ENCODE measurements at regions not wholly inside any gene's neighbourhood (a gene's known extent, or its start where the extent isn't known, plus 50 kb on each side); places are given as distances from the start of the nearest gene placed in this dataset.

DNA sequence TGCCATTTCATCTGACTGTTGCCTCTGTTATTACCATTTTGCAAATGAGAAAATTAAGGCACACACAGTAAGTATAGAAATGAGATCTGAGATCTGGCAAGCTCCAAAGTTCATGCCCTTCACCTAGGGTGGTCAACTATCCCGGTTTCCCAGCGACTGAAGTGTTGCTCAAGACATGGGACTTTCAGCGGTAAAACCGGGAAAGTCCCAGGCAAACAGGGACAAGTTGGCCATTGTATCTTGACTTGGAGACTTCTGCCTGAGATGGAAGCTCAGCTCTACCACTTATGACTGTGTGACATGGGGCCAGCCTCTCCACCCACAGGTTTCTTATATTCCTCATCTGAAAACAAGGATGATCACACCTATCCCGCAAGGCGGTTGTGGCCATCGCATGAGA is 55.6 kb upstream of the TPM1 start:
- no peak for TF ChIP-seq EZH2 (IDR thresholded peaks at IDR 0.05; ENCODE audit: borderline replicate concordance, low read depth, low read length, poor library complexity, severe bottlenecking)
- TF ChIP-seq, protein P1, sequence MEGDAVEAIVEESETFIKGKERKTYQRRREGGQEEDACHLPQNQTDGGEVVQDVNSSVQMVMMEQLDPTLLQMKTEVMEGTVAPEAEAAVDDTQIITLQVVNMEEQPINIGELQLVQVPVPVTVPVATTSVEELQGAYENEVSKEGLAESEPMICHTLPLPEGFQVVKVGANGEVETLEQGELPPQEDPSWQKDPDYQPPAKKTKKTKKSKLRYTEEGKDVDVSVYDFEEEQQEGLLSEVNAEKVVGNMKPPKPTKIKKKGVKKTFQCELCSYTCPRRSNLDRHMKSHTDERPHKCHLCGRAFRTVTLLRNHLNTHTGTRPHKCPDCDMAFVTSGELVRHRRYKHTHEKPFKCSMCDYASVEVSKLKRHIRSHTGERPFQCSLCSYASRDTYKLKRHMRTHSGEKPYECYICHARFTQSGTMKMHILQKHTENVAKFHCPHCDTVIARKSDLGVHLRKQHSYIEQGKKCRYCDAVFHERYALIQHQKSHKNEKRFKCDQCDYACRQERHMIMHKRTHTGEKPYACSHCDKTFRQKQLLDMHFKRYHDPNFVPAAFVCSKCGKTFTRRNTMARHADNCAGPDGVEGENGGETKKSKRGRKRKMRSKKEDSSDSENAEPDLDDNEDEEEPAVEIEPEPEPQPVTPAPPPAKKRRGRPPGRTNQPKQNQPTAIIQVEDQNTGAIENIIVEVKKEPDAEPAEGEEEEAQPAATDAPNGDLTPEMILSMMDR (conservative IDR thresholded peaks at IDR 0.05; ENCODE audit: low read depth, low read length): no peak
- Histone ChIP-seq H3K36me3 (ENCODE audit: insufficient read depth, low read length, poor library complexity, severe bottlenecking) (no peaks in the 10 kb centered on the region), H3K27ac (ENCODE audit: low read depth, low read length, poor library complexity, severe bottlenecking) (no peak overlapping the region), H3K4me1 (ENCODE audit: insufficient read depth, low read length, poor library complexity, severe bottlenecking) (no peaks in the 10 kb centered on the region), H3K4me3 (ENCODE audit: low read depth, low read length, poor library complexity, severe bottlenecking) (no peak overlapping the region), H3K9me3 (ENCODE audit: low read depth, low read length, poor library complexity, severe bottlenecking) (no peaks in the 10 kb centered on the region), H3K27me3 (replicated peaks; ENCODE audit: insufficient read depth, low read depth, low read length, poor library complexity) (no peaks in the 10 kb centered on the region)
- intact Hi-C loops (cut with micrococcal nuclease; ENCODE audit: unreplicated experiment): no loop called here
- no peak for DNase-seq (ENCODE audit: low spot score)
- CTCF ChIA-PET: no interaction called here
- BruUV-seq (replicated peaks): no TSS peak
- POLR2A ChIA-PET (ENCODE audit: low non-redundant PET): no interaction called here

DNA sequence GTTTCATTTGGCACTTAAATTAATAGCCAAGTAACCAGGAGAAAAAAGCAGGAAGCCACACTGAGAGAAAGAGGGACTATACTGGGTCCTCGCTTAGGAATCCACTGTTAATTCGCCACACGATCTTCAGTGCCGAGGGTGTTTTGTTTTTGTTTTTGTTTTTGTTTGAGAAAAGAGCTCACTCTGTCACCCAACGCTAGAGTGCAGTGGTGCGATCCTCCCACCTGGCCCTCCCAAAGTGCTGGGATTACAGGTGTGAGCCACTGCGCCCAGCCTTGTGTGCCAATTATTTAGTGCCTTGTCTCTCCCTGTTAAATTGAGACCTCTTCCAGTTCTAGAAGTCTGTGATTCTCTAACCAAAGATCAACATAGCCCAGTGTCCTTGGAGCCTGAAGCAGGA is 53.8 kb upstream of the TPM1 start:
- no TSS peak for BruUV-seq (replicated peaks)
- ChIA-PET POLR2A (ENCODE audit: low non-redundant PET) (no interaction called here), CTCF (no interaction called here)
- Histone ChIP-seq H3K27me3 (replicated peaks; ENCODE audit: insufficient read depth, low read depth, low read length, poor library complexity) (no peaks in the 10 kb centered on the region), H3K27ac (ENCODE audit: low read depth, low read length, poor library complexity, severe bottlenecking) (no peak overlapping the region), H3K36me3 (ENCODE audit: insufficient read depth, low read length, poor library complexity, severe bottlenecking) (no peaks in the 10 kb centered on the region), H3K4me3 (ENCODE audit: low read depth, low read length, poor library complexity, severe bottlenecking) (no peak overlapping the region), H3K9me3 (ENCODE audit: low read depth, low read length, poor library complexity, severe bottlenecking) (no peaks in the 10 kb centered on the region), H3K4me1 (ENCODE audit: insufficient read depth, low read length, poor library complexity, severe bottlenecking) (no peaks in the 10 kb centered on the region)
- TF ChIP-seq EZH2 (IDR thresholded peaks at IDR 0.05; ENCODE audit: borderline replicate concordance, low read depth, low read length, poor library complexity, severe bottlenecking): no peak
- TF ChIP-seq, protein P1 (conservative IDR thresholded peaks at IDR 0.05; ENCODE audit: low read depth, low read length): no peak
- DNase-seq (ENCODE audit: low spot score): no peak
- intact Hi-C loops (cut with micrococcal nuclease; ENCODE audit: unreplicated experiment): no loop called here

DNA sequence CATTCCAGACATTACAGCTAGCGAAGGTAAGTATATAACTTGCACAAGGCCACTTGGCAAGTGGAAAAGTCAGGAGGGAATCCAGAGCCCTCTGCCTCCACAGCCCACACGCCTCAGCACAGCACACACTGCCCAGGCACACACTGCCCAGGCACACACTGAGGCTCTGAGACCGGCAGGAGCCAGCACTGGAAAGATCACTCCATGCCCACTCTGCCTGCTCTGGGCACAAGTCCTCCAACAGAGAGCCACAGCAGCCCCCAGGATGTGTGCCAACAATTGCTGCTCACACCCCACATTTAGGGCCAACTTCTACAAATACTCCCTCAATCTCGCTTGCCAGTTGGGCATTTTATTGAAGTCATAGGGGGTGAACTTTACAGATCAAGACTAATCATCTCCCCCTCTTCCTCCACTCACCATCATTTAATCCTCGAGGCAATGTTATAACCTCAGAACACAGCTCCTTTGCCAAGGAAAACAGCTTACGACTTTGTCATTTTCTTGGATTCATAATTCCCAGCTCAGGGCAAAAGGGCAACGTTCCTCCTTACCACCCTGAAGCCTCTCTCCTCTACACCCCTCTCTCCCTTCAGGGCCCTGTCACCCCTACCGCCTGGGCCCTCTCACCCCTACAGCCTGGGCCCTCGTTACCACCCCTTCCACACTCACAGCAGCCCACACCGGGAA is 53.0 kb upstream of the TPM1 start:
- BruUV-seq (replicated peaks): no TSS peak
- Histone ChIP-seq H3K36me3 (ENCODE audit: insufficient read depth, low read length, poor library complexity, severe bottlenecking) (no peaks in the 10 kb centered on the region), H3K4me3 (ENCODE audit: low read depth, low read length, poor library complexity, severe bottlenecking) (no peak overlapping the region), H3K4me1 (ENCODE audit: insufficient read depth, low read length, poor library complexity, severe bottlenecking) (no peaks in the 10 kb centered on the region), H3K9me3 (ENCODE audit: low read depth, low read length, poor library complexity, severe bottlenecking) (no peaks in the 10 kb centered on the region), H3K27me3 (replicated peaks; ENCODE audit: insufficient read depth, low read depth, low read length, poor library complexity) (no peaks in the 10 kb centered on the region), H3K27ac (ENCODE audit: low read depth, low read length, poor library complexity, severe bottlenecking) (no peak overlapping the region)
- intact Hi-C loops (cut with micrococcal nuclease; ENCODE audit: unreplicated experiment): no loop called here
- no peak for DNase-seq (ENCODE audit: low spot score)
- POLR2A ChIA-PET (ENCODE audit: low non-redundant PET): interaction anchor here (0.6 kb wide), 1 partner anchor 171 kb away, joined by 7 read pairs; no protein-coding TSS in a partner anchor
- CTCF ChIA-PET: no interaction called here
- TF ChIP-seq, protein P1 (conservative IDR thresholded peaks at IDR 0.05; ENCODE audit: low read depth, low read length): no peak
- TF ChIP-seq EZH2 (IDR thresholded peaks at IDR 0.05; ENCODE audit: borderline replicate concordance, low read depth, low read length, poor library complexity, severe bottlenecking): no peak

Data from A673 (cell line).